BLaER1 treated with 17β-estradiol and CSF1 and Interleukin-3, amounts not matched to agents 10 nM and 100 nM (cell line): ENCODE measurements at regions not wholly inside any gene's neighbourhood (a gene's known extent, or its start where the extent isn't known, plus 50 kb on each side); places are given as distances from the start of the nearest gene placed in this dataset.

Experiments
- H3K27ac ChIP-seq, 11 experiments: shearing (Covaris generic); formaldehyde crosslinking; 2 replicates each; pipeline ENCODE4 v1.8.1; 2022
- H3K27me3 ChIP-seq, 11 experiments: shearing (Covaris generic); formaldehyde crosslinking; 2 replicates each; pipeline ENCODE4 v1.8.1; 2022
- H3K36me3 ChIP-seq, 11 experiments: shearing (Covaris generic); formaldehyde crosslinking; 2 replicates each; pipeline ENCODE4 v1.8.1; 2022
- H3K4me1 ChIP-seq, 10 experiments: shearing (Covaris generic); formaldehyde crosslinking; 2 replicates each; pipeline ENCODE4 v1.8.1; 2022
- H3K4me2 ChIP-seq, 11 experiments: shearing (Covaris generic); formaldehyde crosslinking; 2 replicates each; pipeline ENCODE4 v1.8.1; 2022
- H3K4me3 ChIP-seq, 10 experiments: shearing (Covaris generic); formaldehyde crosslinking; 2 replicates each; pipeline ENCODE4 v1.8.1; 2022
- H3K9ac ChIP-seq, 11 experiments: shearing (Covaris generic); formaldehyde crosslinking; 2 replicates each; pipeline ENCODE4 v1.8.1; 2022
- H3K9me3 ChIP-seq, 11 experiments: shearing (Covaris generic); formaldehyde crosslinking; replicated peaks in 1 of 11; 2 replicates each; pipeline ENCODE4 v1.8.1; 2022
- H4K20me1 ChIP-seq, 11 experiments: shearing (Covaris generic); formaldehyde crosslinking; 2 replicates each; pipeline ENCODE4 v1.8.1; 2022
- Cebpa-rat ChIP-seq, 11 experiments: shearing (Covaris generic); IDR thresholded peaks; 2 replicates each; pipeline ENCODE4 v1.8.1; 2022

- no peak for TF ChIP-seq Cebpa-rat (IDR thresholded peaks at IDR 0.05)
Observed at GRCh38 chr10:128563904-128564303, 437.7 kb upstream of the MKI67 start.

GRCh38 chr10:128566361-128566968, 440.2 kb upstream of the MKI67 start:
- H3K27me3 ChIP-seq, result no peaks in the 10 kb centered on the region
- TF ChIP-seq Cebpa-rat (IDR thresholded peaks at IDR 0.05), result no peak
- H4K20me1 ChIP-seq, result no peaks in the 10 kb centered on the region
- H3K9me3 ChIP-seq, result peaks cover 0 to 18% (median 10%) of the 10 kb centered on the region in 11 experiments; a peak in 15 of 22 replicates
- H3K4me3 ChIP-seq, result no peak overlapping the region
- no peak overlapping the region for H3K27ac ChIP-seq
- peaks cover 0 to 9% (median 0%) of the 10 kb centered on the region in 10 experiments; a peak in 4 of 20 replicates for H3K4me1 ChIP-seq
- no peak overlapping the region for H3K9ac ChIP-seq
- H3K36me3 ChIP-seq, result no peaks in the 10 kb centered on the region
- H3K4me2 ChIP-seq, result no peak overlapping the region

More at GRCh38 chr10:128563904-128564303, 437.7 kb upstream of the MKI67 start:
- peaks cover 3 to 27% (median 16%) of the 10 kb centered on the region in 11 experiments; a peak in 16 of 22 replicates for H3K9me3 ChIP-seq
- no peaks in the 10 kb centered on the region for H3K36me3 ChIP-seq
- no peaks in the 10 kb centered on the region for H4K20me1 ChIP-seq
- H3K27ac ChIP-seq, result no peak overlapping the region
- H3K4me1 ChIP-seq, result peaks cover 0 to 6% (median 0%) of the 10 kb centered on the region in 10 experiments; a peak in 4 of 20 replicates
- no peak overlapping the region for H3K4me2 ChIP-seq
- no peak overlapping the region for H3K9ac ChIP-seq
- H3K4me3 ChIP-seq, result no peak overlapping the region
- no peaks in the 10 kb centered on the region for H3K27me3 ChIP-seq

- H3K9me3 ChIP-seq, result peaks cover 0 to 9% (median 2%) of the 10 kb centered on the region in 11 experiments; a peak in 6 of 22 replicates
- H4K20me1 ChIP-seq, result no peaks in the 10 kb centered on the region
- no peak overlapping the region for H3K4me3 ChIP-seq
- H3K36me3 ChIP-seq, result no peaks in the 10 kb centered on the region
- no peaks in the 10 kb centered on the region for H3K27me3 ChIP-seq
- H3K4me1 ChIP-seq, result peaks cover 0 to 9% (median 0%) of the 10 kb centered on the region in 10 experiments; a peak in 4 of 20 replicates
- H3K9ac ChIP-seq, result no peak overlapping the region
- TF ChIP-seq Cebpa-rat (IDR thresholded peaks at IDR 0.05), result no peak
- H3K4me2 ChIP-seq, result no peak overlapping the region
- H3K27ac ChIP-seq, result no peak overlapping the region
Observed at GRCh38 chr10:128567551-128567950, 441.3 kb upstream of the MKI67 start.

- Histone ChIP-seq H3K36me3 (no peaks in the 10 kb centered on the region), H3K9ac (no peak overlapping the region), H3K27ac (no peak overlapping the region)
Observed at GRCh38 chr10:128568041-128568440, 441.8 kb upstream of the MKI67 start.

GRCh38 chr10:128568491-128568890, 442.3 kb upstream of the MKI67 start:
- H3K4me3 ChIP-seq, result no peak overlapping the region
- no peak for TF ChIP-seq Cebpa-rat (IDR thresholded peaks at IDR 0.05)
- no peaks in the 10 kb centered on the region for H3K36me3 ChIP-seq
- H3K4me2 ChIP-seq, result no peak overlapping the region; a peak in 2 of 22 replicates
- no peaks in the 10 kb centered on the region for H4K20me1 ChIP-seq
- H3K4me1 ChIP-seq, result peaks cover 0 to 9% (median 0%) of the 10 kb centered on the region in 10 experiments; a peak in 4 of 20 replicates
- no peaks in the 10 kb centered on the region for H3K27me3 ChIP-seq
- peaks cover 0 to 2% (median 0%) of the 10 kb centered on the region in 11 experiments; a peak in 2 of 22 replicates for H3K9me3 ChIP-seq
- no peak overlapping the region for H3K9ac ChIP-seq
- H3K27ac ChIP-seq, result no peak overlapping the region

More at GRCh38 chr10:128568041-128568440, 441.8 kb upstream of the MKI67 start:
- Histone ChIP-seq H3K9me3 (peaks cover 0 to 5% (median 0%) of the 10 kb centered on the region in 11 experiments; a peak in 2 of 22 replicates), H3K4me3 (no peak overlapping the region), H3K4me1 (peaks cover 0 to 9% (median 0%) of the 10 kb centered on the region in 10 experiments; a peak in 4 of 20 replicates), H3K4me2 (no peak overlapping the region), H3K27me3 (no peaks in the 10 kb centered on the region), H4K20me1 (no peaks in the 10 kb centered on the region)
- TF ChIP-seq Cebpa-rat (IDR thresholded peaks at IDR 0.05), result no peak

- H3K4me2 ChIP-seq, result no peak overlapping the region; a peak in 2 of 22 replicates
- H3K27me3 ChIP-seq, result no peaks in the 10 kb centered on the region
- H3K4me1 ChIP-seq, result peaks cover 0 to 9% (median 0%) of the 10 kb centered on the region in 10 experiments; a peak in 4 of 20 replicates
- no peak for TF ChIP-seq Cebpa-rat (IDR thresholded peaks at IDR 0.05)
- H4K20me1 ChIP-seq, result no peaks in the 10 kb centered on the region
- no peaks in the 10 kb centered on the region for H3K9me3 ChIP-seq
- no peaks in the 10 kb centered on the region for H3K36me3 ChIP-seq
- no peak overlapping the region for H3K9ac ChIP-seq
- H3K4me3 ChIP-seq, result no peak overlapping the region
- H3K27ac ChIP-seq, result no peak overlapping the region
Observed at GRCh38 chr10:128568990-128569945, 443.0 kb upstream of the MKI67 start.

- H3K36me3 ChIP-seq, result no peaks in the 10 kb centered on the region
- no peaks in the 10 kb centered on the region for H3K27me3 ChIP-seq
- no peaks in the 10 kb centered on the region for H3K9me3 ChIP-seq
- no peak overlapping the region for H3K9ac ChIP-seq
- H3K4me1 ChIP-seq, result peaks cover 0 to 9% (median 0%) of the 10 kb centered on the region in 10 experiments; a peak in 4 of 20 replicates
- TF ChIP-seq Cebpa-rat (IDR thresholded peaks at IDR 0.05), result no peak
- no peaks in the 10 kb centered on the region for H4K20me1 ChIP-seq
- no peak overlapping the region for H3K4me2 ChIP-seq
- no peak overlapping the region for H3K27ac ChIP-seq
- H3K4me3 ChIP-seq, result no peak overlapping the region
Observed at GRCh38 chr10:128570319-128570995, 444.2 kb upstream of the MKI67 start.

GRCh38 chr10:128571071-128571470, 444.8 kb upstream of the MKI67 start:
- H3K4me3 ChIP-seq, result no peak overlapping the region
- H3K4me2 ChIP-seq, result no peak overlapping the region
- no peak overlapping the region for H3K27ac ChIP-seq
- TF ChIP-seq Cebpa-rat (IDR thresholded peaks at IDR 0.05), result no peak
- no peaks in the 10 kb centered on the region for H4K20me1 ChIP-seq
- no peaks in the 10 kb centered on the region for H3K36me3 ChIP-seq
- no peak overlapping the region for H3K9ac ChIP-seq
- H3K4me1 ChIP-seq, result peaks cover 0 to 9% (median 0%) of the 10 kb centered on the region in 10 experiments; a peak in 4 of 20 replicates
- no peaks in the 10 kb centered on the region for H3K9me3 ChIP-seq
- no peaks in the 10 kb centered on the region for H3K27me3 ChIP-seq

GRCh38 chr10:128571745-128572144, 445.5 kb upstream of the MKI67 start:
- H3K9ac ChIP-seq, result no peak overlapping the region
- no peak overlapping the region for H3K4me3 ChIP-seq
- H3K27ac ChIP-seq, result no peak overlapping the region
- no peaks in the 10 kb centered on the region for H3K27me3 ChIP-seq
- H3K4me2 ChIP-seq, result no peak overlapping the region
- no peak for TF ChIP-seq Cebpa-rat (IDR thresholded peaks at IDR 0.05)
- peaks cover 0 to 9% (median 0%) of the 10 kb centered on the region in 10 experiments; a peak in 4 of 20 replicates for H3K4me1 ChIP-seq
- no peaks in the 10 kb centered on the region for H4K20me1 ChIP-seq
- H3K36me3 ChIP-seq, result no peaks in the 10 kb centered on the region
- H3K9me3 ChIP-seq, result no peaks in the 10 kb centered on the region
